Upper lobe of left lung (tissue), 6 donors: ENCODE measurements at regions not wholly inside any gene's neighbourhood (a gene's known extent, or its start where the extent isn't known, plus 50 kb on each side); places are given as distances from the start of the nearest gene placed in this dataset.

ENCODE experiments used
- ATAC-seq, 2 donors: fragments of 200-7000 bp; cut with Tn5 transposase; one replicate each; pipeline ENCODE4 v1.9.1; 2022; ENCODE audit warnings: mild to moderate bottlenecking in 2 of 2, moderate library complexity in 2 of 2; ENCODE audit not compliant: low FRiP score in 2 of 2
- DNase-seq, 2 donors: peaks; one replicate each; pipeline ENCODE4 v3.0.0-alpha.2; 2019 to 2020
- H3K27ac ChIP-seq, 4 donors: fragments of 200-600 bp; sonication (generic); one replicate each; pipeline ENCODE4 v1.5.1; 2016 to 2019
- H3K27me3 ChIP-seq, 4 donors: fragments of 200-600 bp; sonication (generic); one replicate each; pipeline ENCODE4 v1.5.1; 2017 to 2019
- H3K36me3 ChIP-seq, 4 donors: fragments of 200-600 bp; sonication (generic); one replicate each; pipeline ENCODE4 v1.5.1; 2016 to 2019
- H3K4me1 ChIP-seq, 4 donors: fragments of 200-600 bp; sonication (generic); one replicate each; pipeline ENCODE4 v1.5.1; 2018 to 2019
- H3K4me3 ChIP-seq, 4 donors: fragments of 200-600 bp; sonication (generic); one replicate each; pipeline ENCODE4 v1.5.1; 2017 to 2019; ENCODE audit warnings: mild to moderate bottlenecking in 2 of 4, moderate library complexity in 1 of 4
- H3K9me3 ChIP-seq, 4 donors: fragments of 200-600 bp; sonication (generic); one replicate each; pipeline ENCODE4 v1.5.1; 2018 to 2019
- CTCF ChIP-seq, 6 experiments: fragments of 450-650 bp in 4 of 6; fragments of 200-600 bp in 2 of 6; sonication (generic) in 2 of 6; IDR thresholded peaks; one replicate each; pipeline ENCODE4 v1.5.1; 2016 to 2019; ENCODE audit warnings: antibody characterized with exemption in 6 of 6
- EP300 ChIP-seq, 4 donors: sonication (generic); formaldehyde crosslinking; IDR thresholded peaks; one replicate each; pipeline ENCODE4 v1.5.1; 2017; ENCODE audit warnings: antibody characterized with exemption in 4 of 4, control low read depth in 2 of 4
- POLR2A ChIP-seq, 4 donors: fragments of 450-650 bp; IDR thresholded peaks; one replicate each; pipeline ENCODE4 v1.5.1; 2016 to 2017; ENCODE audit warnings: antibody characterized with exemption in 4 of 4, mild to moderate bottlenecking in 2 of 4
- POLR2AphosphoS5 ChIP-seq, 2 donors: sonication (generic); formaldehyde crosslinking; IDR thresholded peaks; one replicate each; pipeline ENCODE4 v1.5.1; 2017; ENCODE audit warnings: antibody characterized with exemption in 2 of 2
- WGBS, 2 donors: methylation state at CpG; one replicate each; pipeline ENCODE4 v1.1.5; 2017 to 2018; 5-methylcytosine and 5-hydroxymethylcytosine counted together
- donor health status: DM: no; HTN: no; CAD: no; lungs with moderate emphysema.
- donor health status: DM: no; HTN: yes; CAD: no; lungs with severe emphysema.

DNA sequence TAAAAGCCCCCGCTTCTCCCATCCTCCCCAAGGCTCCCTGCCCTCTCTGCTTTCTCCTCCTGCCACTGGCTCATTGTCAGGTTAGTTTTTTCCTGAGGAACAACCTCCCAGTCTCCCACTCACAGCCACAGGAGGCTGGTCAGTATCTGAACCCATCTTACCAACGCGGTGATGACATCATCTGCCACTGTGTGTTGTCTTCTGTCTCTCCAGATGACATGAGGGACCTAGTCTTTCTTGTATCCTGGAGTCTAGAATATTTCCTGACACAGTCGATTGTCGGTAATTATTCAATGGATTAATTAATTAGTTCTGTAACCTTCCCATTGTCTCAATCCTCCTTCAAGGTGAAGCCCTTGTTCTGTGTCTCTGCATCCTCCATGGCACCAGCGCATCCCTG lies 290.2 kb downstream of the GALR1 start:
- Histone ChIP-seq H3K36me3 (no peaks in the 10 kb centered on the region), H3K4me1 (no peaks in the 10 kb centered on the region), H3K27ac (no peak overlapping the region), H3K9me3 (peaks cover 0 to 11% (median 0%) of the 10 kb centered on the region in 4 donors), H3K4me3 (no peak overlapping the region), H3K27me3 (no peaks in the 10 kb centered on the region)
- WGBS, 2 donors: 94 to 96% methylated on average over 6 of the region's 6 CpGs
- TF ChIP-seq POLR2A (IDR thresholded peaks at IDR 0.05) (no peak), CTCF (IDR thresholded peaks at IDR 0.05) (no peak), EP300 (IDR thresholded peaks at IDR 0.05) (no peak), POLR2AphosphoS5 (IDR thresholded peaks at IDR 0.05) (no peak)
- DNase-seq (no peak), ATAC-seq (no peak)

DNA sequence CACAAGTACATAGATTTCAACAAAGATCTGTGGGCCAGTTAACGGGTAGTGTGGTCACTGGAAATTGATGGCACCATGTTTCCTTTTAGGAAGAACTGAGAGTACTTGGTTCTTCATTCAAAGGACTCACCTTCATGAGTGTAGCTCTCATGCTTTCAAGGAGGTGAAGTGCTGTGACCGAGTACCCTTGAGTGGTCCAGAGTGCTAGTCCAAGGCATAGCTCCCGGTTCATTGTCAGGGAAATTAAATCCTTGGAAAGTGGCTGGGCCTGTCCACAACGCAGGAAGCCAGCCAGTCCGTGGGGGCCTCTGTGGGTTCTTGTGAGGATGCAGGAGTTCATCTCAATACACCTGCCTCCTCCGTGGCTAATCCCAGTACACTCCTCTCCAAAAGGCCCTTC lies 295.1 kb downstream of the GALR1 start:
- H3K4me1 ChIP-seq: no peaks in the 10 kb centered on the region
- no peaks in the 10 kb centered on the region for H3K9me3 ChIP-seq
- H3K4me3 ChIP-seq: no peak overlapping the region
- ATAC-seq: no peak
- WGBS, 2 donors: 52 to 75% methylated on average over 3 to 6 of the region's 6 CpGs
- no peaks in the 10 kb centered on the region for H3K36me3 ChIP-seq
- DNase-seq: peak in 1 of 2 donors; percentile 47
- no peak overlapping the region for H3K27ac ChIP-seq
- TF ChIP-seq EP300 (IDR thresholded peaks at IDR 0.05): no peak
- TF ChIP-seq CTCF (IDR thresholded peaks at IDR 0.05): no peak
- TF ChIP-seq POLR2A (IDR thresholded peaks at IDR 0.05): no peak
- no peak for TF ChIP-seq POLR2AphosphoS5 (IDR thresholded peaks at IDR 0.05)
- no peaks in the 10 kb centered on the region for H3K27me3 ChIP-seq

DNA sequence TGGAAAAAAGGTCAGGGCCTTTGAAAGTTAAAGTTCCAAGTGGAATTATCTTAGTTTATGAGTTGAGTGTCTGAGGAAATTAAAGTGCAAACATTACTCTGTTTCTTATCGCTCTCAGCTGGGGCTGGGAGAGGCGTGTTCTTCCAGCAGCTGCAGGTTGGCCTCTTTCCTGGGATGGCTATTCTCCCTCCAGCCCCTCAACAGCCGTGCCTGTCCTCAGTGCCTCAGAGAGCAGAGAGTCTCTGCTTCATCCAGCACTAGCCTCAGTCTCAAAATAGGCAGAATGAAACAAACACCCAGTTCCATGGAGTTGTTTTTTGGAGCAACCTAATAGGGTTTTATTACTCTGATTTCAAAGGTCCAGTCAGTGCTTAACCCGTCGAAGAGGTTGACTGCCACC lies 298.1 kb downstream of the GALR1 start:
- 52 to 62% methylated on average over 5 of the region's 5 CpGs for WGBS, 2 donors
- Histone ChIP-seq H3K9me3 (no peaks in the 10 kb centered on the region), H3K27me3 (no peaks in the 10 kb centered on the region), H3K27ac (no peak overlapping the region), H3K4me3 (no peak overlapping the region), H3K4me1 (no peaks in the 10 kb centered on the region), H3K36me3 (no peaks in the 10 kb centered on the region)
- TF ChIP-seq CTCF (IDR thresholded peaks at IDR 0.05): no peak
- no peak for DNase-seq
- ATAC-seq: peak in 1 of 2 donors; percentile 82

DNA sequence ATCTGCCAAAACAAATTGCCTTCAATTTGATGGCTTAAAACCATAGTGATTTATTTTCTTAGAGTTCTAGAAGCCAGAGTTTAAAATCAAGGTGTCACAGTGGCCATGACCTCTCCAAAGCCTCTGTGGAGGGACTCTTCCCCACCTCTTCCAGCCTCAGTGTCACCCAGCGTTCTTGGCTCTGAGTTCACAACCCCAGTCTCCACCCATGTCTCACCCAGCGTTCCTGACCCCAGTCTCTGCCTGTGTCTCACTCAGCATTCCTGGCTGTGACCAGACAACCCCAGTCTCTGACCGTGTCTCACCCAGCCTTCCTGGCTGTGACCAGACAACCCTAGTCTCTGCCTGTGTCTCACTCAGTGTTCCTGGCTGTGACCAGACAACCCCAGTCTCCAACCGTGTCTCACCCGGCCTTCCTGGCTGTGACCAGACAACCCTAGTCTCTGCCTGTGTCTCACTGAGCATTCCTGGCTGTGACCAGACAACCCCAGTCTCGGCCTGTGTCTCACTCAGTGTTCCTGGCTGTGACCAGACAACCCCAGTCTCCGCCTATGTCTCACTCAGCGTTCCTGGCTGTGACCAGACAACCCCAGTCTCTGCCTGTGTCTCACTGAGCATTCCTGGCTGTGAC lies 299.3 kb downstream of the GALR1 start:
- DNase-seq (no peak), ATAC-seq (peak in 1 of 2 donors; percentile 64)
- whole genome bisulfite sequencing, 2 donors: 76 to 80% methylated on average over 8 of the region's 8 CpGs
- Histone ChIP-seq H3K27ac (no peak overlapping the region), H3K36me3 (no peaks in the 10 kb centered on the region), H3K27me3 (no peaks in the 10 kb centered on the region), H3K9me3 (no peaks in the 10 kb centered on the region), H3K4me3 (no peak overlapping the region), H3K4me1 (no peaks in the 10 kb centered on the region)
- TF ChIP-seq CTCF (IDR thresholded peaks at IDR 0.05): no peak

DNA sequence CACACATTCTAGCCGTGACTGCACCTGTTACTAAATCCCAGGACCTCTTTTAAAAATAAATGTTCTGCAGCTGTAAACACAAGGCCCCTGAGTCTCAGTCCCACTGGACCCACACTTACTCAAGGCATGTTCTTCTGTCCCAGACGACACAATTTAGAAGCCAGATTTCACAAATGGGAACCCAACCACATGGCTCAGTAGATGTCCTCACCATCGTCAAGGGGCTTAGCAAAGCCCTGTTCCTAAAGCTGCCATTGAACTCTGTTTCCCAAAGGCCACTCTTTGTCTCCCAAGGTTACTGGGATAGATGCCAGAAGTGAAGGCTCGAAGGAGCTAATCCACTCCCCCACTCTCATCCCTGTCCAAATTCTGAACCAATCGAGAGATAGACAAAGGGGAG lies 301.0 kb downstream of the GALR1 start:
- H3K27ac ChIP-seq: no peak overlapping the region
- DNase-seq (no peak), ATAC-seq (no peak)
- H3K4me3 ChIP-seq: no peak overlapping the region
- no peak for TF ChIP-seq EP300 (IDR thresholded peaks at IDR 0.05)
- no peak for TF ChIP-seq CTCF (IDR thresholded peaks at IDR 0.05)
- no peak for TF ChIP-seq POLR2A (IDR thresholded peaks at IDR 0.05)
- TF ChIP-seq POLR2AphosphoS5 (IDR thresholded peaks at IDR 0.05): no peak
- 79 to 91% methylated on average over 5 of the region's 5 CpGs for WGBS, 2 donors
- no peaks in the 10 kb centered on the region for H3K27me3 ChIP-seq
- no peaks in the 10 kb centered on the region for H3K9me3 ChIP-seq
- H3K36me3 ChIP-seq: no peaks in the 10 kb centered on the region
- no peaks in the 10 kb centered on the region for H3K4me1 ChIP-seq
